Keratinocyte (primary cell): ENCODE measurements at regions not wholly inside any gene's neighbourhood (a gene's known extent, or its start where the extent isn't known, plus 50 kb on each side); places are given as distances from the start of the nearest gene placed in this dataset.

Experiments used
- EZH2 ChIP-seq: IDR thresholded peaks from one replicate; pipeline ENCODE4 v1.6.1; 2012; ENCODE audit warnings: inconsistent platforms, mild to moderate bottlenecking, low read length, moderate library complexity
- TF ChIP-seq, protein P1 (sequence below), 3 experiments: IDR thresholded peaks in 1 of 3; conservative IDR thresholded peaks in 1 of 3; optimal IDR thresholded peaks in 1 of 3; 2 replicates in 2 of 3; 3 replicates in 1 of 3; pipeline versions ENCODE3 to v1.5.1; 2011; ENCODE audit warnings: low read length in 3 of 3, mild to moderate bottlenecking in 3 of 3, moderate library complexity in 2 of 3, control low read depth in 1 of 3, inconsistent platforms in 1 of 3; ENCODE audit not compliant: insufficient read depth in 2 of 3; ENCODE audit errors: extremely low read depth in 1 of 3

DNA sequence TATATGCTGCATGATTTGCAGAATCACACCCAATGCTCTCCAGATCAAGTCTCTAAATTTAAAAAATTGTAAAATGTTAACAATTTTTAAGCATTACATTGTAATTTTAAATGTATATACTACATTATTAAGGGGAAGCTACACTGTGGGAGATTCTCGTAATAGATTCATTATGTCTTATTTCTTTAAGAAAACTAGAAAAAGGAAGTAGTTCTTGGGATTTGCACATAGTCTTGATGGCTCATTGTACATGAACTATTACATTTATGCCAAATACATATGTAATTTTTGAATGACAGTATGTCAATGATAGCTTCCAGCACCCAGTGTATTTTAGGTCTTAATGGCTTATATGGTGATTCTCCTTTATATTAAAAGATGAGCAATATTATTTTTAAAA lies 250.3 kb downstream of the PTPRC start:
- TF ChIP-seq, protein P1, sequence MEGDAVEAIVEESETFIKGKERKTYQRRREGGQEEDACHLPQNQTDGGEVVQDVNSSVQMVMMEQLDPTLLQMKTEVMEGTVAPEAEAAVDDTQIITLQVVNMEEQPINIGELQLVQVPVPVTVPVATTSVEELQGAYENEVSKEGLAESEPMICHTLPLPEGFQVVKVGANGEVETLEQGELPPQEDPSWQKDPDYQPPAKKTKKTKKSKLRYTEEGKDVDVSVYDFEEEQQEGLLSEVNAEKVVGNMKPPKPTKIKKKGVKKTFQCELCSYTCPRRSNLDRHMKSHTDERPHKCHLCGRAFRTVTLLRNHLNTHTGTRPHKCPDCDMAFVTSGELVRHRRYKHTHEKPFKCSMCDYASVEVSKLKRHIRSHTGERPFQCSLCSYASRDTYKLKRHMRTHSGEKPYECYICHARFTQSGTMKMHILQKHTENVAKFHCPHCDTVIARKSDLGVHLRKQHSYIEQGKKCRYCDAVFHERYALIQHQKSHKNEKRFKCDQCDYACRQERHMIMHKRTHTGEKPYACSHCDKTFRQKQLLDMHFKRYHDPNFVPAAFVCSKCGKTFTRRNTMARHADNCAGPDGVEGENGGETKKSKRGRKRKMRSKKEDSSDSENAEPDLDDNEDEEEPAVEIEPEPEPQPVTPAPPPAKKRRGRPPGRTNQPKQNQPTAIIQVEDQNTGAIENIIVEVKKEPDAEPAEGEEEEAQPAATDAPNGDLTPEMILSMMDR (optimal IDR thresholded peaks at IDR 0.05 in 1 of 3, IDR thresholded peaks at IDR 0.05 in 1 of 3, conservative IDR thresholded peaks at IDR 0.05 in 1 of 3; ENCODE audit: extremely low read depth in 1 of 3, insufficient read depth in 2 of 3, low read length in 3 of 3) = no peak
- TF ChIP-seq EZH2 = no peak
